ENCODE measurements at regions not wholly inside any gene's neighbourhood (a gene's known extent, or its start where the extent isn't known, plus 50 kb on each side); places are given as distances from the start of the nearest gene placed in this dataset.

DNA sequence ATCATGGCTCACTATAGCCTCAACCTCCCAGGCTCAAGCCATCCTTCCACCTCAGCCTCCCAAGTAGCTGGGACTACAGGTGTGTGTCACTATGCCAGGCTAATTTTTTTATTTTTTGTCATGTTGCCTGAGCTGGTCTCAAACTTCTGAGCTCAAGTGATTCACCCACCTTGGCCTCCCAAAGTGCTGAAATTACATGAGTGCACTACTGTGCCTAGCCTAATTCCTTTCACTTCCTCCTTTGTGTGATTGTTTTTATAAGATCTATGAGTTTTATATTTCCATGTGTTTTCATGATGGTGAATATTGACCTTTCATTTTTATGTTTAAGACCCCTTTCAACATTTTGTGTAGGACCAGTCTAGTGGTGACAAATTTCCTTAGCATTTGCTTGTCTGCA lies 55.2 kb upstream of the IL12B start:
- no peak for FAIRE-seq
- no peak for DNase-seq (ENCODE audit: insufficient read length, low spot score)

DNA sequence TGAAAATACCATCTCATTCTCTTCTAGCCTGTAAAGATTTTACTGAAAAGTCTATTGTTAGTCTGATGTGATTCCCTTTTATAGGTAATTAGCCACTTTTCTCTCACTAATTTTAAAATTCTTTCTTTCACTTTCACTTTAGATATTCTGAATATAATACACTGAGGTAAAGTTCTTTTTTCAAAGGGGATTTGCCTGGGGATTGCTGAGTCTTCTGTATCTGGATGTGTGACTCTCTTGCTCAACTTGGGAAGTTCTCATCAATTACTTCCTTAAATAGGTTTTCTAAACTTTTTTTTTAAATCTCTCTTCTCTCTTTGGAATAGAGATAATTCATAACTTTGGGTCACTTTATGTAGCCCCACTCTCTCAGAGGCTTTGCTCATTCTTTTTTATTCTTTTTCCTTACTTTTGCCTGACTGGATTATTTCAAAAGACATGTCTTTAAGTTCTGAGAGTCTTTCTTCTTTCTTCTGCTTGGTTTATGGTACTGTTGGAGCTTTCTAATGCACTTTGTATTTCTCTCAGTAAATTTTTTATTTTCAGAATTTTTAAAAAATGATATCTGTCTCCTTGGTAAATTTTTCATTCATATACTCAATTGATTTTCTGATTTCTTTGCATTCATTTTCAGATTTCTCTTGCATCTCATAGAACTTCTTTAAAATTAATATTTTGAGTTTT lies 55.9 kb upstream of the IL12B start:
- DNase-seq (ENCODE audit: insufficient read length, low spot score) (no peak), FAIRE-seq (no peak)

DNA sequence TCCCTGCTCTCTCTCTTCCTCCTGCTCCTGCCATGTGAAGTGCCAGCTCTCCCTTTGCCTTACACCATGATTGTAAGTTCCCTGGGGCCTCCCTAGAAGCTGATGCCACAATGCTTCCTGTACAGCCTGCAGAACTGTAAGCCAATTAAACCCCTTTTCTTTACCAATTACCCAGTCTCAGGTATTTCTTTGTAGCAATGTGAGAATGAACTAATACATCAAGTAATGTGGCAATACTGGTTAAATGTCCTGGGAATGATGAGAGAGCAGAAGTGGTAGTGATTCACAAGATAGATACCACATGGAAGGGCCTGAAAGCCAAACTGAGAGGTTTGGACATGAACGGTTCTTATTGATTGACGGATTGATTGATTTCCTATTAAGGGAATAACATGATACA lies 62.6 kb upstream of the IL12B start:
- no peak for FAIRE-seq
- DNase-seq (ENCODE audit: insufficient read length, low spot score), result no peak

DNA sequence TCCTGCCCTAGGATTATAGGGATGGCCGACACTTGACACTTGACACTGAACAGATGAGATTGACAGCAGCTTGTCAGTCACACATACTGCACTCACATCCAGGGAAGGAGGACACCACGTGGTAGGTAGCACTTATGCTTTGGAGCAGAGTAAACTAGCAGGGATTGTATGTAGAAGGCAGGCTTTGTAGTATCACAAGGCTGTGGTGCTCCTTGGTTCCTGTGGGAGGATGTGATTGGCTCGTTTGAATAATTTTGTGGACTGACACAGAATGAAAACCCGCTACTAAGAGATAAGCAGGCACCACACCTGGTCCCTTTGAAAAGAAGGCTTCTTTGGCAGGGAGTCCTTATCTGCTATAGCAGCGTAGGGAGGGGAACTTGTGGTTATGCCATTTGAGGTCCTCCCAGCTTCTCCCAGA lies 63.6 kb upstream of the IL12B start:
- no peak for DNase-seq (ENCODE audit: insufficient read length, low spot score)
- FAIRE-seq, result no peak

DNA sequence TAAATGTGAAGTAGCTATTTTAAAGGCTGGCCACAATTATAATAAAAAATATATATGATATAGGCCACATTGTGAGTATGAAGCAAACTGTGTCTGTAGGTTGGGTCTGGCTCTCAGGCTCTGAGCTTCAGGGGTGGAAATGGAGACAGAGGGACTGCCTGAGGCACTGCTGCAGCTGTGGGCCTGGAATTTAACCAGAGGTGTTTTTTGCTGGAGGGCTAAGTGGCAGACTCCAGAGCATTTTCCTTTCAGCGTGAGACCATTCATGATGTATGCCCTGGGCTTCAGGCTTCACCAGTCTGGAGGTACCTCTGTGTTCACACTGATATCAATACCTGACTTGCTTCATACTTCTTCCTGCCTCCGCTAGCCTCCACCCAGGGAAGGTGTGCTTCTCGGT lies 64.9 kb upstream of the IL12B start:
- DNase-seq (ENCODE audit: insufficient read length, low spot score) (no peak), FAIRE-seq (no peak)

DNA sequence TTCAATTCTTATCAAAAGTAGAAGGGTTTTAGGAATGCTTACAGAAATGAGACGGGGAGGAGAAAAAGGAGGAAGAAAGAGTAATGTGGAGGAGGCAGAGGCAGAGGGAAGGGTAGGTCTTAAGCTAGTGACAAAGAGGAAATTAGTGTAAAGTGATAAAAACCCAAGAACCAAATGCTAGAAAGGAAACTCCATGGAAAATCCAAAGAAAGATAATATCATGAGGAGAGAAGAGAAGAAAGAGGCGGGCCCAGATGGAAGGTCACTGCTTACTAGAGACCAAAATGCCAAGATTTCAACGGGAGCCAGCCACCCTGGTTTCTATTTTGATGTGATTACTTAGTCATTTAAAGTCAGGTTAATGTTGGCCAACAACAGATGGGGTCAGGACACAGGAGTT lies 68.6 kb upstream of the IL12B start:
- DNase-seq (ENCODE audit: insufficient read length, low spot score) (no peak), FAIRE-seq (no peak)

DNA sequence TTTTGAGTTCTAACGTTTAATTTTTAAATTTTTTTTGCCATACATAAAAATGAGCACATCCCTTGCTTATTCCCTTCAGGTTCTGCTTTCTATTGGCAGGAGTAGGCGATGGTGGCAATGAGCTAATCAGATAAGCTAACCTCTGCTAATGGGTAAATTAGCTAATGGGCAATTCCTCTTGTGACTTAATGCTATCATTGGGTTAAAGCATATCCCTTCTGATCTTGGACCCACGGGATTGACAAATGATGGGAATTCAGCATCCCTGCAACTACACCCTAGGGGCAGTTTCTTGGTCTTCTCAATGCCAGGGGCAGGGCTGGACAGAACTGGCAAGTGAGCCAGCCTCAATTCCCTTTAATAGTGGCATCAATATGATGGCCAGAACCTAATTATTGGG lies 70.2 kb upstream of the IL12B start:
- FAIRE-seq (no peak), DNase-seq (ENCODE audit: insufficient read length, low spot score) (no peak)

DNA sequence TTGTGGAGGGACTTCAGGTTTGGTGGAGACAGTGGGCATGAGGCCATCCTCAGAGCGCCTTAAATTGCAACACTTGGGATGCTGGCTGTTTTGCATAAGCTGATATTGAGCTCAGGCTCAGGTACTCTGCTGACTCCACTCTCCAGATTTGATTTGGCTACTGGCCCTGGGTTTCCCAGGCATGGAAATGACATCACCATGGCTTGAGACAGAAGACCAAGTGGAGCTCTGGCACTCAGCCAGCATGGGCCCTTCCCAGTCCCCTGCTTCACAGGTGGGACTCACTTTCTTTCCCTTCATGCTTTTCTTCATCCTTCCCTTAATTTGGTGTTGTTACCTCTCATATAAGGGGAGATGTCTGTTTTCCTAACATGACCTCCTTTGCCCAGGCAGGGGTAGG lies 72.0 kb upstream of the IL12B start:
- DNase-seq (ENCODE audit: insufficient read length, low spot score) (no peak), FAIRE-seq (no peak)

DNA sequence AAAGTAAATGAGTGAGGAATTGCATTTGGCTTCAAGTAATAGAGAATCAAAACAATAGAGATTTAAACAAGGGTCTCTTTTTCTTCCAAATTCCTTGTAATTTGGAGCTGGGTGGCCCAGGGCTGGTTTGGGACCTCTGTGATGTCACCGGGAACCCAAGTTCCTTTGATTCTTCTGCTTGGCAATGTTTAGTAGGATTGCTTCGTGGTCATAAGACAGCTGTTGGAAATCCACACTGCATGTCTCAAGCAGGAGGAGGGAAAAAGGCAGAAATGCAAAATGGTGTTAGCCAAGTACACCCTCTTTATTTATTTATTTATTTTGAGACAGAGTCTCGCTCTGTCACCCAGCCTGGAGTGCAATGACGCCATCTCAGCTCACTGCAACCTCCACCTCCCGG lies 72.6 kb upstream of the IL12B start:
- DNase-seq (ENCODE audit: insufficient read length, low spot score) (no peak), FAIRE-seq (no peak)

DNA sequence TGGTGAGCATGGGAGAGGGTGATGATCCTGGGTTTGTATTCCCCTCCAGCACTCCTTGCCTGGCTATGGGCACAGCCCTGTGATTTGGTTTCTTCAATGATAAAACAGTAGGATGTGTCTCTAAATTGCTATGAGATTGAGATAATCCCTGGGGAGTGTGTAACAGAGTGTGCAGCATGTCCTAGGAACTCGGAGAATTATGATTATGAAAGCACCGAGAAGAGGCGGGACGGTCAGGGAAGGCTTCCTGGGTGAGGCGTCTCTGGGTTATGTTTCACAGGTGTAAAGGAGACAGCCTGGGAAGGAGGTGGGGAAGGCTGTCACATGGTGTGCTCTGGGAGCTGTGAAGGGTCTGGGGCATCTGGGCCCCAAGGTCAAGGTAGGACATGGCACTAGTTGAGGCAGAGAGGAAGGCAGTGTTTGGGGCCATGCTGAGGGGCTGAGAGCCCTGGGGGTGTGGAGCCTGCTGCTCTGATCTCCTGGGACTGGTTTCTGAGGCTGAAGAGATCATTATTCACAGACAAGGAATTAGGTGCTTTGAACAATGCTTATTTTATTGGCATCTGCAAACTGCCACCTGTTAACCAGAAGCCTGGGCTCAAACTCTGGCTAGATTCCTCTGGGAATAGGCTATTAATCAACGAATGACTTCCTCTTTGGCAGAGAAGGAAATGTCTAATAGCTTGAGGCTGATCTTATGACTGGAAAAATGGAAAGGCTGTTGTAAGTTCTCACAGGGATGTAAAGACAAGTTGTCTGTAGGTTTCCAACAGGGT lies 73.8 kb upstream of the IL12B start:
- DNase-seq (ENCODE audit: insufficient read length, low spot score) (no peak), FAIRE-seq (no peak)

DNA sequence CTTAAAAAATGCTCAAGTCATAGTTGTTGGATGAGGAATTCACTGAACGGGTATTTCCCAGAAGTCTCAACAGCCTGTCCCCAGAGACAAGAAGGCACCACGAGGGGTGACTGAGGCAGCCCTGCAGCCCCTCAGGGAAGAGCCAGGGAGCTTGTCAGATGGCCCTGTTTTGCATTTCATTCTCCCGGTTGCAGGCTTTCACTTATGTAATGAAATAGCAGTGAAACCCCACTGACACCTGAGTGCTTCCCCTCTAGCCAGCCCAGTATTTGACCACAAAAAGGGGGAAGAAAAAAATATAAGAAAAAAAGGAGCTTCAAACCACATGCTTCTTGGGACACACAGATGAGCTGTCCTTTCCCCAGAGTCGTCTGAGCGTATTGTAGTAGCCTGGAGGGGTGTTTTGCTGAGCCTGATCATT lies 75.3 kb upstream of the IL12B start:
- DNase-seq (ENCODE audit: insufficient read length, low spot score) (no peak), FAIRE-seq (no peak)

DNA sequence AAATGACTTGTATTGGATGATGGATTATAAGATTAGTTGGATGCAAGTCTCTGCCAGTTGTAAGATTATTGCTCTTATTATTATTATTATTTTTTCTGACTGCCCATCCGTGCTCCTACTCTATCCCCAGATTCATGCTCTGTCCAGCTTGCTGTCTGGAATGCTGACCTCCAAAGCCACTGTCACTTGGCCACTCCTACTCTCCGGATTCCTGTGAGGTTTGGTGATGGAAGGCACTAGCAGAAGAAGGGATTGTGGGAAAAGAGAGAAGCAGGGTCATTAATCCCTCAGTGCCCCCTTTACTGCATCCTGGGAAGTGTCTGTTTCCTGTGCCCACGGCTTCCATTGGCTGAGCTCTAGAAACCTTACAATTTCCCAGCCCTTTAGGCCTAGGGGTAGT lies 76.3 kb upstream of the IL12B start:
- DNase-seq (ENCODE audit: insufficient read length, low spot score), result no peak
- no peak for FAIRE-seq

DNA sequence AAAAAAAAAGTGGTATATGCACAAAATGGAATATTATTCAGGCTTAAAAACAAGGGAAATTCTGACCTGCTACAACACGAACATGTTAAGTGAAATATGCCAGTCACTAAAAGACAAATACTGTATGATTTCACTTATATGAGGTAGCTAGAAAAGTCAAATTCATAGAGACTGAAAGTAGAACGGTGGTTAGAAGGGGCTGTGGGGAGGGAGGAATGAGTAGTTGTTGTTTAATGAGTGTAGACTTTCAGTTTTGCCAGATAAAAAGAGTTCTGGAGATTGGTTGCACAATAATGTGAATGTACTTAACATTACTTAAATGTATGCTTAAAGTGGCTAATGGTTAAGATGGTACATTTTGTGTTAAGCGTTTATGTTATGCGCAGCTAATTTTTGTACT lies 79.5 kb upstream of the IL12B start:
- DNase-seq (ENCODE audit: insufficient read length, low spot score) (no peak), FAIRE-seq (no peak)

DNA sequence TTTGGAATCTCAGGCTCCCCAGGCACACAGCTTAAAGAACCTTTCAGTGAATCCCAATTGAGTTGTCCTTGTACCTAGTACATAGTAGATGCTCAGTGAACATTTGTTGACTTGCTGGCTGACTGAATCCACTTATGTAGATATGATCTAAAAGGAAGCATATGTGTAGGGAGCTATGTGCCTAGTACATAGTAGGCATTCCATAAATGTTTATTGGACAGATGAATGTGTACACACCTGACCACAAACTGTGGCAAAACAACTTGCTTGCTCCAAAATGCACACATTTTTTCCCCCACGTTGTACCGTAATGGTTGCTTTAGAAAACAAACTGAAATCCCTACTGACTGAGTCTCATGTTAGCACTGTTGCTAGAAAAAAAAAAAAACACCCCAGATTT lies 80.2 kb upstream of the IL12B start:
- FAIRE-seq (no peak), DNase-seq (ENCODE audit: insufficient read length, low spot score) (no peak)

DNA sequence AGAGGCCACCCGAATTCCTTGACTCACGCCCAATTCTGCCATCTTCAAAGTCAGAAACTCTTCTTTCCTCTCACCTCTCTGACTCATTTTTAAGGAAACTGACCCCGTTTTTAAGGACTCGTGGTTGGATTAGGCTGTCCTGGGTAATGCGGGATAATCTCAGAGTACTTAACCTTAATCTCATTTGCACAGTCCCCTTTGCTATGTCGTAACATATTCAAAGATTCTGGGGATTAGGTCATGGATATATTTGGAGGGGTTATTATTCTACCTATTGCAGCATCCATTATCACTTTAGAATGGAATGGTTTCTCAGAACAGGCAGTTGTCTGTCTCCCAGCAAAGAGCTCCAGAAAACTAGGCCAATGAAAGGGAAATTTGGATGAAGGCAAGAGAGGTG lies 80.8 kb upstream of the IL12B start:
- no peak for FAIRE-seq

DNA sequence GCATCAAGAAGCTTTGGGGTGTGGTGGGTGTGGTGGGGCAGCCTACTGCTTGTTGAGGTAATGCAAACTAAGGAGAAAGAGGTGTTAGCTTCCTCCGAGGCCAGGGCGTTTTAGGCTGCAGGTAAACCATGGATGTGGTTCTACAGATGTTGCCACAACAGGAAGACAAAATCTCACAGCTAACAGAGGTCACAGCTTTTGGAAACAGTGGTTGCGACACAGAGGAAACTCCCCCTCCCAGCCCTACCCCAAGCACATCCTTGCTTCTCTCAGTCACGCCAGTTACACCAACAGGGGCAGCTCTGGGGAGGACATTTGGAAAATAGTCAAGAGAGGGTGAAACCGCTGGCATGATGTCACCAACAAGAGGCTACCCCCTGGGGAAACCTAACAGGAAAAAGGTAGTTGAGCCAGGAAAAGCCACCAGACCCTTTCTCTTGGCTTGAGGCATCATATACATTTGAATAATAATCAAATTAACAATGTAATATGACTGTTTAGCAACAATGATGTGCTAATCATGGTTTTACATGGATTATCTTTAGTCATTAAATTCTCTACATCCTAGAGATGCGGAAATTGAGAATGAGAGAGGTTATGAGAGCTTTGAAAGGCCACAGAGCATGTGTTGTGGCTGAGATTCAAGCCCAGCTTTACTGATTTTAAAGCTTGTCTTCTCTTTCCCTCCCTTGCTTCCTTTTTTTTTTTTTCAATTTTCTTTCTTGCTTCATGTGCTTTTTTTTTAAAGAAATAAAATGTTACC lies 82.2 kb upstream of the IL12B start:
- DNase-seq (ENCODE audit: insufficient read length, low spot score), result no peak
- no peak for FAIRE-seq

More for the DNA sequence above, 80.8 kb upstream of the IL12B start:
- no peak for DNase-seq (ENCODE audit: insufficient read length, low spot score)

DNA sequence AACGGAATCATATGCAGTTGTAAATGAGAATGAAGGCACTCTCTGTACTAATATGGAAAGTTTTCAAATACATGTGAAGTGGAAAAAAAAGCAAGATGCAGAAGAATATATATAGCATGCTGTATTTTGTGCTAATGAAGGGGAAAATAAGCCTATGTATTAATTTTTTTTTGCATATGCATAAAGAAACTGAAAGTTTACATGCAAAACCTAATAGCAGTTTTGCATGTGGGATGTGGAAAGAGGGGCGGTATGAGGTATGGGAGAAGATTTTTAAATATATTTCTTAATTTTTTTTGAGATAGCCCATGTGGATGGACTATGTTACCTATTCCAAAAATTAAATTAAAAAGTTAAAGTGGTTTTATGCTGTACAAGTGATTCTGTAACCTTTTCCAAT lies 83.7 kb upstream of the IL12B start:
- no peak for DNase-seq (ENCODE audit: insufficient read length, low spot score)
- FAIRE-seq, result no peak

DNA sequence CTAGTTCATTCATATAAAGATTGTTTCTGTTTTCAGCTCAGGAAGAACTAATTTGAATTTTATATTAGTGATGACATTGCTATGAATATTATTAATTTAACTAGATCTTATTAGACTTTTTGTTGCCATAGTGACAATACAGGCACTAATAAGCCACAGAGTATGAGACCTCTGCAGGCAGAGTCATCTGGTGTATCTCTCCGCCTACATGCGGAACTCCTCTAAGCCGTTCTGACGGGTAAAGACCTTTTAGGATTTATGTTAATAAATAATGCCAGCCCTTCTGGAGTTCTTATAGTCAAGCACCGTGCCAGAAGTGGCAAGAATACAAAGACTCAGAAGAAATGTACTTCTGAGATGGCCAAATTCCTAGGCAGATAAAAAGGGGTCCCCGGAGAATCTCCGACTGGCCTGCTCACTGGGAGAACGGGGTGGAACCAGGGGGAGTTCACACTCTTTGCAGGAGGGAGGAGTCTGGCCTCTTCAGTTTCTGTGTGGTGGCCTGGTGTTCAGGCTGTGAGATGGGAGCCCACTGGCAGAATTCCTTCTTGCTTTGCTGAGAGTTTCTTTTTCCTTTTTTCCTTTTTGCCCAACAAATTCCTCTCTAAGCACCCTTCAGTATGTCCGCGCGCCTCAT lies 85.1 kb upstream of the IL12B start:
- FAIRE-seq (no peak), DNase-seq (ENCODE audit: insufficient read length, low spot score) (no peak)

DNA sequence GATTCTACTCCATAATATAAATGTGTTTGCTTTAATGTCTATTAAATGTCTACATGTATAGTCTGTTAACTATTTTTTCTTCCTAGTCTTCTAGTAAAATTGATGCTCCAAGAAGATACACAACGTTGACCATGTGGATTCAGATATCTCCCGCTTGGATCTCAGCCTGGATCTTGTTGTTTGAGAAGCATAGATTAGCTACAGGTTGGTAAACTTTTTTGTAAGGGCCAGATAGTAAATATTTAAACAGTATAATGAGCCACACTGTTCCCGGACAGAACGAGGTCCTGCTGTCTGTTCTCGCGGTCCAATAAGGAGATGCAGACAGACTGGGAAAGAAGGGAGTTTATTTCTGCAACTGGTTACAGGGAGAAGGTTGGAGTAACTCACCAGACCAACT lies 86.2 kb upstream of the IL12B start:
- DNase-seq (ENCODE audit: insufficient read length, low spot score) (no peak), FAIRE-seq (no peak)

DNA sequence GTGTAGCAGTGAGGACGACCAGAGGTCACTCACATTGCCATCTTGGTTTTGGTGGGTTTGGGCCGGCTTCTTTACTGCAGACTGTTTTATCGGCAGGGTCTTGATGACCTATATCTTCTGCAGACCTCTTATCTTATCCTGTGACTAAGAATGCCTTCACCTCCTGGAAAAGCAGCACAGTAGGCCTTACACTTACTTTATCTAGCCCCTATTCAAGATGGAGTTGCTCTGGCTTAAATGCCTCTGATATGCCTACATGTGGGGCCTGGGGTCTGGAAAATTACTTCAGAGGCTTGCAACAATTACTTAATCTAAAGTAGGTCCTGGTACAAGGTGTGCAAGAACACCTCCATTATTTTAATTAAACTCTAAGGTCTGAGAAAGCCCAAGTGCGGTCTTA lies 86.9 kb upstream of the IL12B start:
- FAIRE-seq, result no peak
- DNase-seq (ENCODE audit: insufficient read length, low spot score), result no peak

DNA sequence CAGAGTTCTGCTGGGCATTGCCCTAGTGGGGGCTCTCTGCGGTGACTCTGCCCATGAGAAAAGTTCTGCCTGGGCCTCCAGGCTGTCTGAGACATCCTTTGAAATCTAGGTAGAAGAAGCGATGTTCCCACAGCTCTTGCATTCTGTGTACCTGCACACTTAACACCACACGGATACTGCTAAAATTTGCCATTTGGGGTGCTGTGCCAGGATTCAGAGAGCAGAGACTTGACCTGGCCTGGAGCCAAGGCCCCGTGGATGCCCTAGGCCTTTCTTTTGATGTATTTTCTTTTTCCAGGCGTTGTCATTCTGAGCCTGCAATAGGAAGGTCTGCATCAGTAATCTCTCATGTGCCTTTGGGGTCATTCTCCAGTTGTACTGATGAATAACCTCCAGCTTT lies 89.3 kb upstream of the IL12B start:
- DNase-seq (ENCODE audit: insufficient read length, low spot score) (no peak), FAIRE-seq (no peak)
